HCT116 (cell line): ENCODE measurements at regions not wholly inside any gene's neighbourhood (a gene's known extent, or its start where the extent isn't known, plus 50 kb on each side); places are given as distances from the start of the nearest gene placed in this dataset.

Experiments
- ATAC-seq: fragments of 200-7000 bp; cut with Tn5 transposase; 2 replicates; pipeline ENCODE4 v1.9.1; 2020; ENCODE audit warnings: mild to moderate bottlenecking, moderate library complexity
- BruUV-seq: library from RNA; stranded (reverse); fragments of 400-500 nt; replicated peaks from 2 replicates; lab custom pipeline; 2021; lab: Mats Ljungman, UMichigan
- CTCF ChIA-PET: fragments of 300-600 bp; sonication (Branson Sonifier 250); formaldehyde crosslinking; loops from one replicate; lab custom pipeline; 2021; ENCODE audit warnings: antibody characterized with exemption; lab: Charles Lee
- POLR2A ChIA-PET: fragments of 300-600, 350-600 bp; sonication (Branson Sonifier 250); formaldehyde crosslinking; loops from one replicate; lab custom pipeline; 2021; ENCODE audit warnings: antibody characterized with exemption; lab: Charles Lee
- RAD21 ChIA-PET, 2 experiments: fragments of 300-600 bp; sonication (Branson Sonifier 250); formaldehyde crosslinking; loops; one replicate each; lab custom pipeline; 2023; ENCODE audit warnings: low total read pairs in 2 of 2; ENCODE audit not compliant: uncharacterized antibody in 2 of 2, unreplicated experiment in 2 of 2, low non-redundant PET in 1 of 2; lab: Charles Lee
- DNase-seq: peaks from one replicate; pipeline ENCODE4 v3.0.0-alpha.2; 2010; ENCODE audit warnings: low read depth, low spot score
- H2AFZ ChIP-seq: fragments of 200-600 bp; shearing (Covaris generic), sonication (generic); 2 replicates; pipeline ENCODE4 v1.6.1; 2017; ENCODE audit warnings: low read depth, mixed run types, mixed read lengths, antibody characterized with exemption, low read length; ENCODE audit not compliant: poor library complexity, severe bottlenecking
- H3K27ac ChIP-seq: 2 replicates; pipeline ENCODE4 v1.5.1; 2012; ENCODE audit warnings: low read depth, low read length
- H3K27me3 ChIP-seq: fragments of 200-600 bp; sonication (generic); 2 replicates; pipeline ENCODE4 v1.6.1; 2016; ENCODE audit warnings: mixed run types, low read length, mixed read lengths; ENCODE audit not compliant: insufficient read depth
- H3K36me3 ChIP-seq, 2 experiments: fragments of 200-500 bp in 1 of 2; fragments of 200-600 bp in 1 of 2; sonication (Bioruptor generic) in 1 of 2; sonication (generic) in 1 of 2; 2 replicates each; pipeline versions ENCODE4 v1.5.1 to v1.6.1; 2014 to 2016; ENCODE audit warnings: low read length in 2 of 2, inconsistent platforms in 1 of 2, mixed read lengths in 1 of 2, mixed run types in 1 of 2; ENCODE audit not compliant: insufficient read depth in 2 of 2, control insufficient read depth in 1 of 2
- H3K4me1 ChIP-seq, 2 experiments: fragments of 200-600 bp in 1 of 2; sonication (generic) in 1 of 2; 2 replicates each; pipeline versions ENCODE4 v1.5.1 to v1.6.1; 2012 to 2017; ENCODE audit warnings: low read length in 2 of 2, inconsistent platforms in 1 of 2, mild to moderate bottlenecking in 1 of 2, mixed read lengths in 1 of 2, mixed run types in 1 of 2, moderate library complexity in 1 of 2; ENCODE audit not compliant: insufficient read depth in 2 of 2, control insufficient read depth in 1 of 2
- H3K4me2 ChIP-seq: fragments of 200-600 bp; sonication (generic); 2 replicates; pipeline ENCODE4 v1.6.1; 2017; ENCODE audit warnings: mixed run types, low read length, mixed read lengths
- H3K4me3 ChIP-seq, 2 experiments: fragments of 200-600 bp in 1 of 2; sonication (generic) in 1 of 2; replicated peaks in 1 of 2; 2 replicates each; pipeline ENCODE4 v1.5.1; 2011 to 2016; ENCODE audit warnings: low read length in 2 of 2, control low read depth in 1 of 2, low read depth in 1 of 2, mild to moderate bottlenecking in 1 of 2, mixed read lengths in 1 of 2, mixed run types in 1 of 2
- H3K79me2 ChIP-seq: fragments of 200-600 bp; sonication (generic); 2 replicates; pipeline ENCODE4 v1.6.1; 2017; ENCODE audit warnings: mild to moderate bottlenecking, mixed run types, low read length, moderate library complexity, mixed read lengths; ENCODE audit not compliant: insufficient read depth
- H3K9ac ChIP-seq: fragments of 200-600 bp; sonication (generic); 2 replicates; pipeline ENCODE4 v1.6.1; 2016; ENCODE audit warnings: low read length, mixed read lengths
- H3K9me2 ChIP-seq: fragments of 200-600 bp; sonication (generic), shearing (Covaris generic); 2 replicates; pipeline ENCODE4 v1.6.1; 2017; ENCODE audit warnings: mixed run types, mild to moderate bottlenecking, moderate library complexity; ENCODE audit not compliant: insufficient read depth
- H3K9me3 ChIP-seq, 2 experiments: fragments of 200-500 bp in 1 of 2; fragments of 200-600 bp in 1 of 2; sonication (Bioruptor generic) in 1 of 2; sonication (generic) in 1 of 2; 2 replicates each; pipeline ENCODE4 v1.6.1; 2014 to 2017; ENCODE audit warnings: low read length in 2 of 2, mixed read lengths in 2 of 2, inconsistent platforms in 1 of 2, low read depth in 1 of 2, mild to moderate bottlenecking in 1 of 2, mixed run types in 1 of 2, moderate library complexity in 1 of 2; ENCODE audit not compliant: control insufficient read depth in 1 of 2, insufficient read depth in 1 of 2
- H4K20me1 ChIP-seq: fragments of 200-600 bp; sonication (generic), shearing (Covaris generic); 2 replicates; pipeline ENCODE4 v1.6.1; 2017; ENCODE audit warnings: mixed run types, mild to moderate bottlenecking, moderate library complexity; ENCODE audit not compliant: insufficient read depth
- CBX3 ChIP-seq: IDR thresholded peaks from 2 replicates; pipeline ENCODE4 v1.6.1; 2012; ENCODE audit warnings: low read depth
- CEBPB ChIP-seq: IDR thresholded peaks from 2 replicates; pipeline ENCODE4 v1.6.1; 2012; ENCODE audit warnings: low read depth
- ELF1 ChIP-seq: IDR thresholded peaks from 2 replicates; pipeline ENCODE4 v1.6.1; 2012; ENCODE audit warnings: low read depth, borderline replicate concordance
- POLR2A ChIP-seq: IDR thresholded peaks from 2 replicates; pipeline ENCODE4 v1.7.0; 2011; ENCODE audit warnings: borderline replicate concordance; ENCODE audit not compliant: insufficient read depth, insufficient read length; ENCODE audit errors: extremely low read depth
- POLR2AphosphoS5 ChIP-seq: IDR thresholded peaks from 2 replicates; pipeline ENCODE4 v1.6.1; 2011; ENCODE audit warnings: mild to moderate bottlenecking, low read depth, low read length, moderate library complexity
- RAD21 ChIP-seq: IDR thresholded peaks from 2 replicates; pipeline ENCODE4 v1.6.1; 2012; ENCODE audit warnings: low read depth, mild to moderate bottlenecking
- SP1 ChIP-seq: IDR thresholded peaks from 2 replicates; pipeline ENCODE4 v1.6.1; 2012; ENCODE audit warnings: low read depth
- ZNF274 ChIP-seq: fragments of 200-500 bp; sonication (Bioruptor generic); IDR thresholded peaks from 2 replicates; pipeline ENCODE4 v1.6.1; 2014; ENCODE audit warnings: mild to moderate bottlenecking, low read depth, low read length, inconsistent platforms
- intact Hi-C: fragments of 100-400 bp; cut with micrococcal nuclease; formaldehyde crosslinking; loops from 2 replicates; pipeline ENCODE4 v1.10.0; 2022
- TF ChIP-seq, protein P1 (sequence below): IDR thresholded peaks from 2 replicates; pipeline ENCODE4 v1.6.1; 2012
- TF ChIP-seq, protein P2 (sequence below): IDR thresholded peaks from 2 replicates; pipeline ENCODE4 v1.6.1; 2011; ENCODE audit warnings: mild to moderate bottlenecking, low read length, moderate library complexity; ENCODE audit not compliant: insufficient replicate concordance; ENCODE audit errors: extremely low read depth
- TF ChIP-seq, protein P3 (sequence below), 3 experiments: fragments of 200-600 bp in 1 of 3; sonication (generic) in 1 of 3; IDR thresholded peaks in 2 of 3; conservative IDR thresholded peaks in 1 of 3; 2 replicates each; pipeline ENCODE4 v1.5.1; 2012 to 2017; ENCODE audit warnings: low read depth in 2 of 3, low read length in 2 of 3, antibody characterized with exemption in 1 of 3, borderline replicate concordance in 1 of 3, control low read depth in 1 of 3, mild to moderate bottlenecking in 1 of 3, mixed read lengths in 1 of 3, mixed run types in 1 of 3, moderate library complexity in 1 of 3; ENCODE audit not compliant: insufficient read depth in 1 of 3

DNA sequence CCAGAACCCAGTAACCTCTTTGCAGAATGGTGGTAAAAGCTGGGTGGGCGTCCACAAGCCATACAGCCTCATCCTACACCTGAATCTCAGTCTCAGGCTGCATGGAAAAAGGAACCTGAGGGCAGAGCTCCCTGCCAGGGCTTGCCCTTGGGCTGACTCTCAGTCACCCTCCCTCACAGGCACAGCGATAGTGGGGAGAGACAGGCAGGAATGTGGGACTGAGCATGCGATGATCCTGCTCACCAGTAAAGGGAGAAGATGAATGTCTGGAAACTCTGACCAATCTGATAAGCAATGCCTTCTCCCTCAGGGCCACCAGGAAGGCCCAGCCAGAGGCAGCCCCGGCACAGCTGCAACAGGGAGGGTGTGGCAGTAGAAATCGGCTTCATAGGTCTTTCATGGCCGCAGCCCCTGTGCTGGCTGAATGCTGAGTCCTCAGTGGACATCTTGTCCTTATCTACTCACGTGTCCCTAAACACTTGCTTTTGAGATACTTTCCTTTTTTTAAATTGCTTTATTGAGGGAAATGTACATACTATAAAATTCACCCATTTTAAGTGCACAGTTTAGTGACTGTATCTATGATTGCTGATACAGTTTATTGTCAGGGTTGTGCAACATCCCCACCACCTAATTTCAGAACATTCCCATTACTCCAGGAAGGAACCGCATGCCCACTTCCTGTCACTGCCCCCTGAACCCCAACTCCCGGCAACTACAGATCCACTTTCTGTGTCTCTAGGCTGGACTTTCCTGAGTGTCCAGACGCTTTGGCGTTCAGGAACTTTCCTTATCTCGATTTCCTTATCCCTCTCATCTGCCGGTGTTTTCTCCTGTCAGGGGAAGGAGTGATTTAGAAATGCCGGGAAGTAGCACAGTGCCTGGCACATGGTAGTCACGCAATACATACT lies 258.1 kb downstream of the PCNX1 start:
- CTCF ChIA-PET, result no interaction called here
- POLR2A ChIA-PET, result no interaction called here
- DNase-seq (no peak), ATAC-seq (no peak)
- intact Hi-C loops, result no loop called here
- Histone ChIP-seq H3K36me3 (no peaks in the 10 kb centered on the region), H3K9me2 (no peaks in the 10 kb centered on the region), H3K79me2 (no peaks in the 10 kb centered on the region), H4K20me1 (no peaks in the 10 kb centered on the region), H3K4me1 (no peaks in the 10 kb centered on the region), H3K27ac (no peak overlapping the region), H3K9me3 (0 out of 4 replicates have a peak, but pooled peaks cover 0 to 3% of the 10 kb centered on the region in 2 experiments), H3K4me2 (no peak overlapping the region), H3K9ac (no peak overlapping the region), H3K27me3 (no peaks in the 10 kb centered on the region), H2AFZ (no peak overlapping the region), H3K4me3 (no peak overlapping the region)
- no TSS peak for BruUV-seq
- TF ChIP-seq, protein P1, sequence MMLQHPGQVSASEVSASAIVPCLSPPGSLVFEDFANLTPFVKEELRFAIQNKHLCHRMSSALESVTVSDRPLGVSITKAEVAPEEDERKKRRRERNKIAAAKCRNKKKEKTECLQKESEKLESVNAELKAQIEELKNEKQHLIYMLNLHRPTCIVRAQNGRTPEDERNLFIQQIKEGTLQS, result no peak
- TF ChIP-seq ZNF274 (no peak), POLR2AphosphoS5 (no peak), POLR2A (no peak), ELF1 (no peak)
- RAD21 ChIA-PET, result no interaction called here

DNA sequence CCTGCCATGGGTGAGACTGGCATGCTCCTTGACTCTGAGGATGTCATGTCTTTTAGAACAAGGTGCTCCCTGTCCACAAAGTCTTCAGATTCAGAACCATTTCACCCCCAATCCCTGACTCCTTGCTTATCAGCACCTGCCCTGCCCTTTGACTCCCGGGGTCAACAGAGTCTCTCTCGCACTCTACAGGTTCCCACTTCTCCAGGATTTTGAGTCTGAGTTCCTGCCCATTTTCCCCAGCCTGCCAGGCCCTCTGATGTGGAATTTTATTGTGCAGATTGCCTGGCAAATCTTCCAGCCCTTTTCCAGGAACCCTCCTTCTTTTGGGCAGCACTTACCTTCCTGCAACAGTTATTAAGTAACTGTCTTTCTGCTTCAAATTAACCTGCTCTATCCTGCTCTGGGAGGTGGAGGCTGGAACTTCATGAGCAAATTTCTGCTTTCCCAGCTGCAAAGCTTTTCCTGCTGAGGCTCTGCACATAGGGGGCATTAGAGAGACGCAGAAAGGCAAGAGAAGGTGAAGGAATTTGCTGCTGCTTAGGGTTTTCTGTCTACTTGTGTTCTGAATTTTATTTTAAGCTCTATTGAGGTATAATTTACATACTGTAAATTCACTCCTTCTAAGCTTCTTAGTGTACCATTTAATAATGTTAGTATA lies 259.1 kb downstream of the PCNX1 start:
- Histone ChIP-seq H3K9me3 (no peaks in the 10 kb centered on the region), H3K27ac (no peak overlapping the region), H3K4me3 (no peak overlapping the region), H3K79me2 (no peaks in the 10 kb centered on the region), H3K4me2 (no peak overlapping the region), H3K4me1 (no peaks in the 10 kb centered on the region), H3K9ac (no peak overlapping the region), H3K36me3 (no peaks in the 10 kb centered on the region), H3K9me2 (no peaks in the 10 kb centered on the region), H3K27me3 (no peaks in the 10 kb centered on the region), H2AFZ (no peak overlapping the region), H4K20me1 (no peaks in the 10 kb centered on the region)
- ChIA-PET CTCF (interaction anchor here (1.0 kb wide), 1 partner anchor 24 kb away, joined by 3 read pairs; no protein-coding TSS in a partner anchor), RAD21 (no interaction called here), POLR2A (no interaction called here)
- peak; percentile 75 for ATAC-seq
- peak; percentile 8 for DNase-seq
- BruUV-seq, result no TSS peak
- TF ChIP-seq, protein P2, sequence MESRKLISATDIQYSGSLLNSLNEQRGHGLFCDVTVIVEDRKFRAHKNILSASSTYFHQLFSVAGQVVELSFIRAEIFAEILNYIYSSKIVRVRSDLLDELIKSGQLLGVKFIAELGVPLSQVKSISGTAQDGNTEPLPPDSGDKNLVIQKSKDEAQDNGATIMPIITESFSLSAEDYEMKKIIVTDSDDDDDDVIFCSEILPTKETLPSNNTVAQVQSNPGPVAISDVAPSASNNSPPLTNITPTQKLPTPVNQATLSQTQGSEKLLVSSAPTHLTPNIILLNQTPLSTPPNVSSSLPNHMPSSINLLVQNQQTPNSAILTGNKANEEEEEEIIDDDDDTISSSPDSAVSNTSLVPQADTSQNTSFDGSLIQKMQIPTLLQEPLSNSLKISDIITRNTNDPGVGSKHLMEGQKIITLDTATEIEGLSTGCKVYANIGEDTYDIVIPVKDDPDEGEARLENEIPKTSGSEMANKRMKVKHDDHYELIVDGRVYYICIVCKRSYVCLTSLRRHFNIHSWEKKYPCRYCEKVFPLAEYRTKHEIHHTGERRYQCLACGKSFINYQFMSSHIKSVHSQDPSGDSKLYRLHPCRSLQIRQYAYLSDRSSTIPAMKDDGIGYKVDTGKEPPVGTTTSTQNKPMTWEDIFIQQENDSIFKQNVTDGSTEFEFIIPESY, result no peak
- TF ChIP-seq CEBPB, result no peak
- TF ChIP-seq, protein P3, sequence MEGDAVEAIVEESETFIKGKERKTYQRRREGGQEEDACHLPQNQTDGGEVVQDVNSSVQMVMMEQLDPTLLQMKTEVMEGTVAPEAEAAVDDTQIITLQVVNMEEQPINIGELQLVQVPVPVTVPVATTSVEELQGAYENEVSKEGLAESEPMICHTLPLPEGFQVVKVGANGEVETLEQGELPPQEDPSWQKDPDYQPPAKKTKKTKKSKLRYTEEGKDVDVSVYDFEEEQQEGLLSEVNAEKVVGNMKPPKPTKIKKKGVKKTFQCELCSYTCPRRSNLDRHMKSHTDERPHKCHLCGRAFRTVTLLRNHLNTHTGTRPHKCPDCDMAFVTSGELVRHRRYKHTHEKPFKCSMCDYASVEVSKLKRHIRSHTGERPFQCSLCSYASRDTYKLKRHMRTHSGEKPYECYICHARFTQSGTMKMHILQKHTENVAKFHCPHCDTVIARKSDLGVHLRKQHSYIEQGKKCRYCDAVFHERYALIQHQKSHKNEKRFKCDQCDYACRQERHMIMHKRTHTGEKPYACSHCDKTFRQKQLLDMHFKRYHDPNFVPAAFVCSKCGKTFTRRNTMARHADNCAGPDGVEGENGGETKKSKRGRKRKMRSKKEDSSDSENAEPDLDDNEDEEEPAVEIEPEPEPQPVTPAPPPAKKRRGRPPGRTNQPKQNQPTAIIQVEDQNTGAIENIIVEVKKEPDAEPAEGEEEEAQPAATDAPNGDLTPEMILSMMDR (IDR thresholded peaks at IDR 0.05 in 2 of 3, conservative IDR thresholded peaks at IDR 0.05 in 1 of 3; ENCODE audit: borderline replicate concordance in 1 of 3, insufficient read depth in 1 of 3, low read depth in 2 of 3, low read length in 2 of 3), result peak; percentile 29 to 54 (median 51); a peak in 5 of 6 replicates
- TF ChIP-seq SP1, result no peak
- peak; percentile 58 for TF ChIP-seq RAD21
- no peak for TF ChIP-seq CBX3
- intact Hi-C loops, result no loop called here
